ENCODE measurements at regions not wholly inside any gene's neighbourhood (a gene's known extent, or its start where the extent isn't known, plus 50 kb on each side); places are given as distances from the start of the nearest gene placed in this dataset.

DNA sequence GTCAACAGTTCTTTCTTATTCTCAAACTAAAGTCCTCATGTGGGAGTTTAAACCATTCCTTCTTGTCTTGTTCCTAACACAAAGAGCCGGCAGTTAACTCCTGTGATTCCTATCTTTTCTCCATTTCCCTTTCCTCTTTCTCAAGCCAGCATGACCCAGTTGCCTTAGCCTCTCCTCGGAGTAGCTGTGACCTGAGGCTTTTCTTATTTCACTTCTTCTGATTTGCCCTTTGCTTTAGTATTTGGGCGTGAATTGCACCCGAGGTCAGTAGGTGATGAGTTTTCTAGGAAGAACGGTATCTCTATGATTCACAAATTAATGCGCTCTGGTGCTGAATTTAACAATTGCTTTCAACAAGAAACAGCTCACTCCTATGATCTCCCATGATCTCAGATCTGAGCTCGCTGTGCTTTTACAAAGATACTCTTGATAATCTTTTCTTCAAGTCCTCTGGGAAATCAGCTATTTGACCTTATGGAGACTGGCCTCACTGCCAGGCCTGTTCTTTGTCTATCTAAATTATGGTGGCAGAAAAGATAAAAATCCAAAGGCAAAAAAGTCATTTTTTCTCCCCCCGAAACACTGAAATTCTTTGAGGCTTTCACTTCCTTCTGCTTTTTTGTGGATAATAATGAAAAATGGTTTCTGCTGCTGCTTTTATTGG is 184.6 kb downstream of the JCAD start:
- H3K4me3 ChIP-seq, result no peak overlapping the region
- intact Hi-C loops (cut with DNase I), result no loop called here
- H3K27ac ChIP-seq, result peak overlapping the region in 2 of 5 donors; percentile 22 to 62
- no peaks in the 10 kb centered on the region for H3K36me3 ChIP-seq (replicated peaks in 1 of 2)
- no peaks in the 10 kb centered on the region for H3K27me3 ChIP-seq
- TF ChIP-seq, protein P1, sequence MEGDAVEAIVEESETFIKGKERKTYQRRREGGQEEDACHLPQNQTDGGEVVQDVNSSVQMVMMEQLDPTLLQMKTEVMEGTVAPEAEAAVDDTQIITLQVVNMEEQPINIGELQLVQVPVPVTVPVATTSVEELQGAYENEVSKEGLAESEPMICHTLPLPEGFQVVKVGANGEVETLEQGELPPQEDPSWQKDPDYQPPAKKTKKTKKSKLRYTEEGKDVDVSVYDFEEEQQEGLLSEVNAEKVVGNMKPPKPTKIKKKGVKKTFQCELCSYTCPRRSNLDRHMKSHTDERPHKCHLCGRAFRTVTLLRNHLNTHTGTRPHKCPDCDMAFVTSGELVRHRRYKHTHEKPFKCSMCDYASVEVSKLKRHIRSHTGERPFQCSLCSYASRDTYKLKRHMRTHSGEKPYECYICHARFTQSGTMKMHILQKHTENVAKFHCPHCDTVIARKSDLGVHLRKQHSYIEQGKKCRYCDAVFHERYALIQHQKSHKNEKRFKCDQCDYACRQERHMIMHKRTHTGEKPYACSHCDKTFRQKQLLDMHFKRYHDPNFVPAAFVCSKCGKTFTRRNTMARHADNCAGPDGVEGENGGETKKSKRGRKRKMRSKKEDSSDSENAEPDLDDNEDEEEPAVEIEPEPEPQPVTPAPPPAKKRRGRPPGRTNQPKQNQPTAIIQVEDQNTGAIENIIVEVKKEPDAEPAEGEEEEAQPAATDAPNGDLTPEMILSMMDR (IDR thresholded peaks at IDR 0.05), result no peak
- no peak for TF ChIP-seq POLR2A (IDR thresholded peaks at IDR 0.05)
- 41 to 55% (median 43%) methylated on average over 8 of the region's 8 CpGs for WGBS, 4 donors
- peaks cover 0 to 5% of the 10 kb centered on the region in 2 donors for H3K4me1 ChIP-seq (replicated peaks in 1 of 2)
- H3K9me3 ChIP-seq (replicated peaks in 1 of 3), result no peaks in the 10 kb centered on the region
- DNase-seq, result no peak

GRCh38 chr10:29873941-29874484 is 185.4 kb downstream of the JCAD start:
- no peak overlapping the region for H3K4me3 ChIP-seq
- intact Hi-C loops (cut with DNase I), result no loop called here
- WGBS, 4 donors, result 67 to 83% (median 75%) methylated on average over 1 of the region's 1 CpG
- TF ChIP-seq, protein P1 (IDR thresholded peaks at IDR 0.05), result no peak
- no peak for TF ChIP-seq POLR2A (IDR thresholded peaks at IDR 0.05)
- no peak for DNase-seq
- H3K36me3 ChIP-seq (replicated peaks in 1 of 2), result no peaks in the 10 kb centered on the region
- no peaks in the 10 kb centered on the region for H3K9me3 ChIP-seq (replicated peaks in 1 of 3)
- no peaks in the 10 kb centered on the region for H3K27me3 ChIP-seq
- H3K27ac ChIP-seq, result peak overlapping the region in 2 of 5 donors; percentile 22 to 51
- H3K4me1 ChIP-seq (replicated peaks in 1 of 2), result peaks cover 0 to 5% of the 10 kb centered on the region in 2 donors

GRCh38 chr10:29870522-29871044 is 188.8 kb downstream of the JCAD start:
- H3K4me3 ChIP-seq, result no peak overlapping the region
- no peaks in the 10 kb centered on the region for H3K27me3 ChIP-seq
- WGBS, 4 donors, result 86 to 95% (median 88%) methylated on average over 2 of the region's 2 CpGs
- intact Hi-C loops (cut with DNase I), result no loop called here
- TF ChIP-seq, protein P1 (IDR thresholded peaks at IDR 0.05), result no peak
- TF ChIP-seq POLR2A (IDR thresholded peaks at IDR 0.05), result no peak
- no peaks in the 10 kb centered on the region for H3K4me1 ChIP-seq (replicated peaks in 1 of 2)
- DNase-seq, result no peak
- H3K9me3 ChIP-seq (replicated peaks in 1 of 3), result no peaks in the 10 kb centered on the region
- no peaks in the 10 kb centered on the region for H3K36me3 ChIP-seq (replicated peaks in 1 of 2)
- no peak overlapping the region for H3K27ac ChIP-seq

DNA sequence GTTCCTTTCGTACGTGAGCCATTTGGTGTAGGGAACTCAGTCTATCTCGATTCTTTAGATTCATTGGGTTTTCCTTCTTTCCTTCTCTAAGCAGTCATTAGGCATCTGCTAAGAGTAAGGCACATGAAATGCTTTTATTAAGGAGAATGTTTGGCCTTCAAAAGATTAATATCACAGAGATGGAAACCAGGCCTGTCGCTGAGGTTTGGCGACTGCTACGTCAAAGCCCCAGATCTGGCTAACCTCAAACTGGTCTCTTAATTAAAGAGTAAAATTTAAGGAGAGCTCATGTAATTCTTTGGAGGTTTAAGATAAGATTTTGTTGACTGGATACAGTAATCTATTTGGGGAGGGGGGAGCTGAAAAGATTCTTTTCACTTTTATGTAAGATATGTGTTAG is 189.8 kb downstream of the JCAD start:
- no peaks in the 10 kb centered on the region for H3K36me3 ChIP-seq (replicated peaks in 1 of 2)
- no peak overlapping the region for H3K27ac ChIP-seq
- H3K4me1 ChIP-seq (replicated peaks in 1 of 2), result no peaks in the 10 kb centered on the region
- no peak for TF ChIP-seq POLR2A (IDR thresholded peaks at IDR 0.05)
- TF ChIP-seq, protein P1 (IDR thresholded peaks at IDR 0.05), result no peak
- no peaks in the 10 kb centered on the region for H3K27me3 ChIP-seq
- no peak overlapping the region for H3K4me3 ChIP-seq
- no peak for DNase-seq
- H3K9me3 ChIP-seq (replicated peaks in 1 of 3), result no peaks in the 10 kb centered on the region
- intact Hi-C loops (cut with DNase I), result loop anchor here in 1 of 2 donors (10.0 kb wide), 1 partner anchor 135 kb away; no protein-coding TSS in a partner anchor
- 72 to 87% (median 79%) methylated on average over 6 of the region's 6 CpGs for WGBS, 4 donors

All from adrenal gland (tissue), 9 donors.